ENCODE measurements at regions not wholly inside any gene's neighbourhood (a gene's known extent, or its start where the extent isn't known, plus 50 kb on each side); places are given as distances from the start of the nearest gene placed in this dataset.
"Not testable (repeated sequence)": the region's sequence is repeated elsewhere in the genome, so short reads cannot be mapped to it uniquely, and the experiment has no call there.

- TF ChIP-seq EZH2phosphoT487 (IDR thresholded peaks at IDR 0.05; ENCODE audit: borderline replicate concordance, low read length) (no peak), CTCF (conservative IDR thresholded peaks at IDR 0.05; ENCODE audit: low read depth, low read length) (no peak), EZH2 (IDR thresholded peaks at IDR 0.05; ENCODE audit: low read length, unreplicated experiment) (no peak)
- no peak for DNase-seq
- no TSS peak for BruUV-seq (replicated peaks)
- H3K9ac ChIP-seq (ENCODE audit: low read length) = no peak overlapping the region
- CTCF ChIA-PET = no interaction called here
- H3F3A ChIP-seq (ENCODE audit: low read length, unreplicated experiment) = no peaks in the 10 kb centered on the region
- POLR2A ChIA-PET (ENCODE audit: unreplicated experiment) = no interaction called here
- no peaks in the 10 kb centered on the region for H3K9me2 ChIP-seq (replicated peaks; ENCODE audit: low read length)
- no peak overlapping the region for H3K4me3 ChIP-seq (ENCODE audit: low read length)
- H3K27me3 ChIP-seq (ENCODE audit: low read length) = peaks cover 7% of the 10 kb centered on the region; the same call in 1 of the 2 replicates
- no peak for ATAC-seq
- H3K4me2 ChIP-seq (ENCODE audit: low read length) = no peak overlapping the region
- H3K27ac ChIP-seq (ENCODE audit: low read length) = no peak overlapping the region
- no peaks in the 10 kb centered on the region for H4K20me1 ChIP-seq (ENCODE audit: low read length)
- H3K9me3 ChIP-seq (ENCODE audit: low read length) = no peaks in the 10 kb centered on the region
- no peak overlapping the region for H2AFZ ChIP-seq (ENCODE audit: low read length)
- H3K4me1 ChIP-seq (ENCODE audit: insufficient read depth, low read length) = no peaks in the 10 kb centered on the region
- H3K79me2 ChIP-seq (ENCODE audit: low read length) = no peaks in the 10 kb centered on the region
- H3K36me3 ChIP-seq (ENCODE audit: low read depth, low read length) = no peaks in the 10 kb centered on the region
- intact Hi-C loops (cut with micrococcal nuclease) = no loop called here
These were observed 895.0 kb upstream of the SLITRK1 start for GRCh38 chr13:84777316-84777715.

GRCh38 chr13:84776593-84776992 lies 894.3 kb upstream of the SLITRK1 start:
- ChIA-PET POLR2A (ENCODE audit: unreplicated experiment) (no interaction called here), CTCF (no interaction called here)
- Histone ChIP-seq H4K20me1 (ENCODE audit: low read length) (no peaks in the 10 kb centered on the region), H3K9me2 (replicated peaks; ENCODE audit: low read length) (no peaks in the 10 kb centered on the region), H3K9ac (ENCODE audit: low read length) (no peak overlapping the region), H2AFZ (ENCODE audit: low read length) (no peak overlapping the region), H3K36me3 (ENCODE audit: low read depth, low read length) (no peaks in the 10 kb centered on the region), H3K27me3 (ENCODE audit: low read length) (peaks cover 7% of the 10 kb centered on the region; the same call in 1 of the 2 replicates), H3K79me2 (ENCODE audit: low read length) (no peaks in the 10 kb centered on the region), H3K4me1 (ENCODE audit: insufficient read depth, low read length) (no peaks in the 10 kb centered on the region), H3K9me3 (ENCODE audit: low read length) (no peaks in the 10 kb centered on the region), H3K4me3 (ENCODE audit: low read length) (no peak overlapping the region), H3K27ac (ENCODE audit: low read length) (no peak overlapping the region), H3F3A (ENCODE audit: low read length, unreplicated experiment) (no peaks in the 10 kb centered on the region), H3K4me2 (ENCODE audit: low read length) (no peak overlapping the region)
- no TSS peak for BruUV-seq (replicated peaks)
- no peak for DNase-seq
- no peak for TF ChIP-seq CTCF (conservative IDR thresholded peaks at IDR 0.05; ENCODE audit: low read depth, low read length)
- TF ChIP-seq EZH2 (IDR thresholded peaks at IDR 0.05; ENCODE audit: low read length, unreplicated experiment) = no peak
- TF ChIP-seq EZH2phosphoT487 (IDR thresholded peaks at IDR 0.05; ENCODE audit: borderline replicate concordance, low read length) = no peak
- ATAC-seq = no peak
- intact Hi-C loops (cut with micrococcal nuclease) = no loop called here

GRCh38 chr13:84775920-84776319 lies 893.6 kb upstream of the SLITRK1 start:
- intact Hi-C loops (cut with micrococcal nuclease); H3K27ac ChIP-seq (ENCODE audit: low read length); H3F3A ChIP-seq (ENCODE audit: low read length, unreplicated experiment); POLR2A ChIA-PET (ENCODE audit: unreplicated experiment); H3K9me2 ChIP-seq (replicated peaks; ENCODE audit: low read length); H3K4me2 ChIP-seq (ENCODE audit: low read length); BruUV-seq (replicated peaks); H3K36me3 ChIP-seq (ENCODE audit: low read depth, low read length); H3K4me3 ChIP-seq (ENCODE audit: low read length); H3K9me3 ChIP-seq (ENCODE audit: low read length); H3K27me3 ChIP-seq (ENCODE audit: low read length); DNase-seq; H2AFZ ChIP-seq (ENCODE audit: low read length); H4K20me1 ChIP-seq (ENCODE audit: low read length); H3K79me2 ChIP-seq (ENCODE audit: low read length); ATAC-seq; H3K9ac ChIP-seq (ENCODE audit: low read length); CTCF ChIA-PET; H3K4me1 ChIP-seq (ENCODE audit: insufficient read depth, low read length): not testable (repeated sequence)
